ENCODE measurements at regions not wholly inside any gene's neighbourhood (a gene's known extent, or its start where the extent isn't known, plus 50 kb on each side); places are given as distances from the start of the nearest gene placed in this dataset.
A peak's percentile ranks its signal among the peaks of the same experiment; 100 is the strongest.

- H2BK15ac ChIP-seq (ENCODE audit: low read length), result no peak overlapping the region
- H3K23ac ChIP-seq (ENCODE audit: insufficient read length), result no peak overlapping the region
- H3K4me3 ChIP-seq (ENCODE audit: extremely low read depth in 1 of 4, insufficient read depth in 2 of 4, low read depth in 3 of 4, low read length in 4 of 4), result no peak overlapping the region
- H2AK5ac ChIP-seq (ENCODE audit: low read depth, low read length), result no peak overlapping the region
- no peak overlapping the region for H3K18ac ChIP-seq (ENCODE audit: extremely low read depth, low read length)
- no peak overlapping the region for H3K14ac ChIP-seq (ENCODE audit: insufficient read length)
- peak in 1 of 2 experiments; percentile 1; a peak in 1 of 4 replicates for TF ChIP-seq RAD21 (IDR thresholded peaks at IDR 0.05 in 1 of 2, conservative IDR thresholded peaks at IDR 0.05 in 1 of 2; ENCODE audit: low read depth in 2 of 2, low read length in 2 of 2)
- no peak for TF ChIP-seq SP1 (IDR thresholded peaks at IDR 0.05; ENCODE audit: low read depth, low read length)
- no peak overlapping the region for H3K27ac ChIP-seq (ENCODE audit: low read depth, low read length)
- no peak overlapping the region for H2BK20ac ChIP-seq (ENCODE audit: low read length)
- H3K36me3 ChIP-seq (ENCODE audit: control insufficient read depth in 2 of 4, insufficient read depth in 4 of 4, low read length in 3 of 4), result no peaks in the 10 kb centered on the region
- no peaks in the 10 kb centered on the region for H3K27me3 ChIP-seq (replicated peaks in 1 of 4; ENCODE audit: control insufficient read depth in 3 of 4, extremely low read depth in 1 of 4, insufficient read depth in 3 of 4, low read length in 3 of 4)
- no peak overlapping the region for H2AFZ ChIP-seq (ENCODE audit: low read length)
- no peak overlapping the region for H2BK120ac ChIP-seq (replicated peaks; ENCODE audit: low read depth, low read length)
- no peak overlapping the region for H4K5ac ChIP-seq (ENCODE audit: insufficient read length, low read depth, low read length)
- H3K9ac ChIP-seq (replicated peaks in 1 of 4; ENCODE audit: extremely low read depth in 1 of 4, low read depth in 3 of 4, low read length in 3 of 4), result no peak overlapping the region
- no peaks in the 10 kb centered on the region for H3K79me2 ChIP-seq (ENCODE audit: control insufficient read depth in 1 of 2, insufficient read depth in 2 of 2, low read length in 2 of 2)
- H4K91ac ChIP-seq (replicated peaks; ENCODE audit: insufficient read length, low read length), result no peak overlapping the region
- POLR2A ChIA-PET (ENCODE audit: partially characterized antibody), result interaction anchor here (1.9 kb wide), 1 partner anchor 9 kb away, joined by 4 read pairs; no protein-coding TSS in a partner anchor
- no peak overlapping the region for H4K8ac ChIP-seq (ENCODE audit: extremely low read depth, insufficient read depth, low read length)
- no peaks in the 10 kb centered on the region for H3K4me1 ChIP-seq (replicated peaks in 1 of 4; ENCODE audit: control insufficient read depth in 3 of 4, insufficient read depth in 4 of 4, low read length in 3 of 4)
- H2BK5ac ChIP-seq (ENCODE audit: low read depth, low read length), result no peak overlapping the region
- no peak for DNase-seq (ENCODE audit: low read depth in 1 of 2, low spot score in 2 of 2)
- CTCF ChIA-PET (ENCODE audit: partially characterized antibody), result interaction anchor here (1.4 to 1.8 kb wide), 2 partner anchors 9 to 165 kb away, joined by 4 to 6 read pairs; no protein-coding TSS in a partner anchor
- no peaks in the 10 kb centered on the region for H3K23me2 ChIP-seq (ENCODE audit: low read depth, low read length)
- no peak overlapping the region for H3K4me2 ChIP-seq (ENCODE audit: insufficient read depth in 1 of 2, low read depth in 2 of 2, low read length in 2 of 2)
- H2BK12ac ChIP-seq (ENCODE audit: low read depth, low read length), result no peak overlapping the region
- no peak overlapping the region for H3K4ac ChIP-seq (replicated peaks; ENCODE audit: insufficient read length, low read depth, low read length)
- 97% methylated on average over 2 of the region's 2 CpGs; no CpG with 5 or more reads in 1 of the 2 experiments for WGBS, 2 experiments (ENCODE audit: extremely low coverage in 1 of 2, insufficient coverage in 1 of 2, insufficient read length in 1 of 2, insufficient replicate concordance in 2 of 2, low coverage in 1 of 2, low lambda C conversion rate in 2 of 2, missing lambda C conversion rate in 1 of 2)
- no peaks in the 10 kb centered on the region for H3K79me1 ChIP-seq (ENCODE audit: low read depth, low read length)
- no peak overlapping the region for H3K56ac ChIP-seq (replicated peaks; ENCODE audit: insufficient read length, low read depth, low read length)
- no peaks in the 10 kb centered on the region for H4K20me1 ChIP-seq (replicated peaks in 1 of 2; ENCODE audit: control insufficient read depth in 1 of 2, insufficient read depth in 2 of 2, low read length in 2 of 2)
- FAIRE-seq, result no peak
- no peaks in the 10 kb centered on the region for H3K9me3 ChIP-seq (ENCODE audit: insufficient read depth in 2 of 2, low read depth in 1 of 2, low read length in 1 of 2)
Observed at GRCh38 chr11:27863637-27864036, 163.4 kb upstream of the BDNF start.
